GM18951 (cell line): ENCODE measurements at regions not wholly inside any gene's neighbourhood (a gene's known extent, or its start where the extent isn't known, plus 50 kb on each side); places are given as distances from the start of the nearest gene placed in this dataset.

Experiments used
- POLR2A ChIP-seq: IDR thresholded peaks from 4 replicates; pipeline ENCODE4 v1.6.1; 2011; ENCODE audit warnings: mild to moderate bottlenecking; ENCODE audit not compliant: insufficient read length, insufficient read depth; ENCODE audit errors: extremely low read depth
- in situ Hi-C: fragments of 300-500 bp; cut with MboI; formaldehyde crosslinking; loops from one replicate; pipeline ENCODE4 v1.12.0; 2022; ENCODE audit warnings: low sequenced_read_pairs, mixed read lengths, inconsistent platforms; ENCODE audit not compliant: unreplicated experiment

- no peak for TF ChIP-seq POLR2A
- in situ Hi-C loops = no loop called here
These were observed 226.7 kb upstream of the KLHL29 start for GRCh38 chr2:23158306-23158705.

DNA sequence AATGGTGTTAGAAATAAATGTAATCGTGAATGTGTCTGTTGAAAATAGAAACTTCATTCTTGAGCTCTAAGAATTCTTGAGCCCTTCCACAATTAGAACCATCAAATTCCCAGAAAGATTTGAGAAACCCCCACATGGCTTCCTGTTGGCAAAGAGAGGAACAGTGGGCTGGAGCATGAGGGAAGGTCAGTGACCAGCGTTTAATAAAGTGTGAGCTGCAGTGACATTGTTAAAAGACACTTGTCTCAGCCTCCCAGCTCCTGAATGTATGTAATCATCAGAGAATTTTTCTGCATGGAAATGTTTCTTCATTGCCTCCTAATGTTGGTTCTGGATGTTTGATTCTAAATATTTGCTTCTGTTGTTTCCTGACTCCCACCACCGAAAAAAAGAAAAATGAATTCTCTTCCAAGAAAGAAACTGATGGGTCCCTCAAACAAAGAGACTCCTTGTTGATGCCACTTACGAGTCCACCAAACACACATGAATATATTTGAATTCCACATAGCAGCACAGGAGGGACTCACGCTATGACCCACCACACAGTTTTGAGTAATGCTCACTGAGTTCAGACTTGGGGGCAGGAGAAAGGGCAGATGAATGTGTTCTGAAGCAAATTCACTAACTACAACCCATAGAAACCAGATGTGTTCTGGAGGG, 225.1 kb upstream of the KLHL29 start:
- in situ Hi-C loops = no loop called here

DNA sequence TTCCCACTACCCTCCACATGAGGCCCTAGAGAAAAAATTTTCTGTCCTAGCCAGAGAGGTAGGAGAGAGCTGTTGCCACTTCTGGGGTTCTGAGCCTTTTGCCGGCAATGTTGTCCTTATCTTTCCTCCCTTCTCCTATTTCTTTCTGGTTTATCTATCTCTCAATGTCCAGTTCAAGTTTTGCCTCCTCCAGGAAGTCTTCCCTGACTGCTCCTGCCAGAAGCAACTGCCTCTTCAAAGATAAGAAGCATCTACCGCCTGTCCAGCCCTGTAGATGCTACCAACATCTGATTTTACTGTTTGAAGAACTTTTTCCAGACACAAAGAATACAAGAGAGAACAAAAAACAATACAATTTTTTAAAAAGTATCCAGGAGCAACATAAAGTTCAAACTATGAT, 220.8 kb upstream of the KLHL29 start:
- TF ChIP-seq POLR2A = no peak
- in situ Hi-C loops = no loop called here

More for the DNA sequence above, 225.1 kb upstream of the KLHL29 start:
- no peak for TF ChIP-seq POLR2A

GRCh38 chr2:23169896-23170295, 215.1 kb upstream of the KLHL29 start:
- no peak for TF ChIP-seq POLR2A

GRCh38 chr2:23171108-23171507, 213.9 kb upstream of the KLHL29 start:
- in situ Hi-C loops = no loop called here

More at GRCh38 chr2:23169896-23170295, 215.1 kb upstream of the KLHL29 start:
- in situ Hi-C loops = no loop called here

GRCh38 chr2:23178396-23178795, 206.6 kb upstream of the KLHL29 start:
- no peak for TF ChIP-seq POLR2A
- in situ Hi-C loops = no loop called here

More at GRCh38 chr2:23171108-23171507, 213.9 kb upstream of the KLHL29 start:
- no peak for TF ChIP-seq POLR2A

- no peak for TF ChIP-seq POLR2A
- in situ Hi-C loops = no loop called here
These were observed 201.2 kb upstream of the KLHL29 start for GRCh38 chr2:23183733-23184132.

- in situ Hi-C loops = no loop called here
- no peak for TF ChIP-seq POLR2A
These were observed 186.5 kb upstream of the KLHL29 start for GRCh38 chr2:23198316-23199114.

GRCh38 chr2:23199115-23199918, 185.7 kb upstream of the KLHL29 start:
- TF ChIP-seq POLR2A = no peak
- in situ Hi-C loops = no loop called here

GRCh38 chr2:23200068-23200786, 184.8 kb upstream of the KLHL29 start:
- no peak for TF ChIP-seq POLR2A
- in situ Hi-C loops = no loop called here

DNA sequence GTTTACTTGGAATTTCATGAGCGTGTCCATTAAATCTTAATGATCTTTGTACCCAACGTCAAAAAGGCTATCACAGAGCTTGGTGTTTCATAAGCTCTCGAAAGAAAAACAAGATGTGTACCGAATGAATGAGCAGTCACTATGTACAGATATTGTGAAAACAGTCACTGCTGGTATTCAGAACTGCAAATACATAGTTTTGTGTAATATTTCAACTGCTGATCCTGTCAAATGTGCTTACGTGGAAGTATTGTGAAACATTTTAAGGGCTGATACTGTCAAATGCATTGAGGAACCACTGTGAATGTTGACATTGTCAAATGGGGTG, 184.2 kb upstream of the KLHL29 start:
- in situ Hi-C loops = no loop called here

GRCh38 chr2:23203383-23203782, 181.6 kb upstream of the KLHL29 start:
- TF ChIP-seq POLR2A = no peak
- in situ Hi-C loops = no loop called here

More for the DNA sequence above, 184.2 kb upstream of the KLHL29 start:
- TF ChIP-seq POLR2A = no peak

DNA sequence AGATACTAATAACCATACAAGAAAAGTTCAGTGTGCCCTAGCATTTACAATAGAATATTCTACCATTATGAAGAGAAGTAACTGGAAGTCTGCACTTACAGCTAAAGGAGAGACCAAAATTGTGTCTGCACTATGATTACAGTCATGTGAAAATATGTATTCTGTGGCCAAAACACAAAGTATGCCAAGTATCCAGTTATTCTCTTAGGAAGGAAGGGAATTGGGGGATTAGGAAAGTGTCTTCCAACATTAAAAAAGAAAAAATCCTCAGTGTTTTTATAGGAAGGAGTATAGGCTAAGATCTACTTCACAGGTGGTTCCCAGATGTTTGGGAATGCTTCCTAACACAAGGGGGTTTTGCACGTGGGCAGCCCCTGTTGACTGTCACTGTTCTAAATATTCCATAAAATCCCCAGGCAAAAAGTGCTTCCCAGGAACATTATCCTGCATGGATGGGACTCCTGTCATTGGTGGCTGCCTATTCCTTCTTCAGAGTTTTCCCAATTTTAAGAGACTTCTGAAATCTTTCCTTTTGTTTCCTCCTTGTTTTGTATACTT, 180.2 kb upstream of the KLHL29 start:
- TF ChIP-seq POLR2A = no peak
- in situ Hi-C loops = no loop called here

DNA sequence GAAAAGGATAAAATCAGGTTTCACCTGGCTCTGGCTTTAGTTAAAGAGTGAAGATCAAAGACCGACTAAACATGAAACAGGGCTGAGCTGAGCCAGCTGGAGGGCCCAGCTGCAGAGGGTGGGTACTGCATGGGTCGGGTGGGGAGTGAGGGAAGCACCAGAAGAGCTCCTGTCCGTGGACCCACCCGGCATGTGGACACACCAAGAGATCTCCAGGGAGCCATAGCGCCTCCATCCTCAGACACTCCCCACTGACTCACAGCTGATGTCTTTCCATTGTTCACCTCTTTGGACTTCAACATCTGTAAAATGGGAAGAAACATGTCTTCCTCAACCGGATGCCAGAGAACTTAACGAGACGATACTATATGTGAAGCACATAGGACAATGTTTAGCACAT, 178.3 kb upstream of the KLHL29 start:
- in situ Hi-C loops = no loop called here
- no peak for TF ChIP-seq POLR2A
